Lower lobe of right lung (tissue), 2 donors: ENCODE measurements at regions not wholly inside any gene's neighbourhood (a gene's known extent, or its start where the extent isn't known, plus 50 kb on each side); places are given as distances from the start of the nearest gene placed in this dataset.

Experiments
- ATAC-seq, 2 donors: fragments of 200-7000 bp; cut with Tn5 transposase; one replicate each; pipeline ENCODE4 v1.9.1; 2020 to 2022; ENCODE audit warnings: mild to moderate bottlenecking in 2 of 2, moderate library complexity in 2 of 2
- DNase-seq: peaks from one replicate; pipeline ENCODE4 v3.0.0-alpha.2; 2020
- H3K27ac ChIP-seq: fragments of 200-600 bp; one replicate; pipeline ENCODE4 v1.8.0; 2022
- H3K27me3 ChIP-seq: fragments of 200-600 bp; one replicate; pipeline ENCODE4 v1.8.0; 2022; ENCODE audit warnings: low read depth
- H3K36me3 ChIP-seq: fragments of 200-600 bp; one replicate; pipeline ENCODE4 v1.8.0; 2022; ENCODE audit warnings: mild to moderate bottlenecking
- H3K4me1 ChIP-seq: fragments of 200-600 bp; one replicate; pipeline ENCODE4 v1.8.0; 2022
- H3K4me3 ChIP-seq: fragments of 200-600 bp; one replicate; pipeline ENCODE4 v1.8.0; 2022; ENCODE audit warnings: mild to moderate bottlenecking
- H3K9me3 ChIP-seq: fragments of 200-600 bp; one replicate; pipeline ENCODE4 v1.8.0; 2022
- CTCF ChIP-seq: fragments of 200-600 bp; IDR thresholded peaks from one replicate; pipeline ENCODE4 v1.8.0; 2022; ENCODE audit warnings: antibody characterized with exemption, mild to moderate bottlenecking
- intact Hi-C: fragments of 100-400 bp; cut with DNase I; formaldehyde crosslinking; loops from one replicate; pipeline ENCODE4 v1.11.0; 2022
- donor health status: DM: no; HTN: yes; CAD: no; lungs with severe emphysema.

GRCh38 chr6:125597411-125598253 is 151.8 kb upstream of the HEY2 start:
- intact Hi-C loops = no loop called here
- peak; percentile 88 to 89 for ATAC-seq

DNA sequence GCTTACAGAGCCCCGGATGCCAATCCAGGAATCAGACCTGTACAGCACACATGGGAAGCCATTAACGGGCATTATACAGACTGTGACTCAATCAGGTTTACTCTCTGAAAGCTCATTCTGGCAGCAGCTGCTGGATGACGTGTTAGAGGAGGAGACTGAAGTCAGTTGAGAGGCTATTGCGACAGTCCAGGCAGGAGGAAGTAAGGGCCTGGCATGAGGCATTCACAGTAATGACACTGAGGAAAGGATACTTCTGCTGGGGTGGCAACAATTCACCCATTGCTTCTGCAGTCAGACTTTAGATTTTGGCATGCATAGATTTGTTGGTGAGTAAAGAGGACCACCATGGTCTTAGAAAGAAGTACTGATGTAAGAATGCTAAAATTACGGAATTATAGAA is 151.0 kb upstream of the HEY2 start:
- peaks cover 4% of the 10 kb centered on the region for H3K4me1 ChIP-seq
- TF ChIP-seq CTCF = no peak
- intact Hi-C loops = no loop called here
- H3K36me3 ChIP-seq = no peaks in the 10 kb centered on the region
- DNase-seq (peak; percentile 84), ATAC-seq (peak; percentile 94 to 95)
- H3K4me3 ChIP-seq = no peak overlapping the region
- H3K9me3 ChIP-seq = no peaks in the 10 kb centered on the region
- H3K27me3 ChIP-seq = no peaks in the 10 kb centered on the region
- H3K27ac ChIP-seq = peak overlapping the region; percentile 50

More at GRCh38 chr6:125597411-125598253, 151.8 kb upstream of the HEY2 start:
- H3K9me3 ChIP-seq = no peaks in the 10 kb centered on the region
- no peaks in the 10 kb centered on the region for H3K36me3 ChIP-seq
- no peak for TF ChIP-seq CTCF
- H3K27me3 ChIP-seq = no peaks in the 10 kb centered on the region
- peak; percentile 78 for DNase-seq
- H3K4me3 ChIP-seq = no peak overlapping the region
- peaks cover 4% of the 10 kb centered on the region for H3K4me1 ChIP-seq
- H3K27ac ChIP-seq = peak overlapping the region; percentile 50

- H3K27ac ChIP-seq = no peak overlapping the region
- intact Hi-C loops = no loop called here
- no peaks in the 10 kb centered on the region for H3K27me3 ChIP-seq
- no peak for DNase-seq
- H3K36me3 ChIP-seq = no peaks in the 10 kb centered on the region
- H3K4me3 ChIP-seq = no peak overlapping the region
- ATAC-seq = no peak
- no peaks in the 10 kb centered on the region for H3K9me3 ChIP-seq
- no peak for TF ChIP-seq CTCF
- H3K4me1 ChIP-seq = no peaks in the 10 kb centered on the region
These were observed 145.2 kb upstream of the HEY2 start for GRCh38 chr6:125604257-125604656.

GRCh38 chr6:125611573-125612344 is 137.7 kb upstream of the HEY2 start:
- DNase-seq (no peak), ATAC-seq (peak; percentile 13 to 72)
- TF ChIP-seq CTCF = no peak
- Histone ChIP-seq H3K36me3 (no peaks in the 10 kb centered on the region), H3K27ac (no peak overlapping the region), H3K9me3 (no peaks in the 10 kb centered on the region), H3K4me3 (peak overlapping the region; percentile 10), H3K4me1 (peaks cover 13% of the 10 kb centered on the region), H3K27me3 (no peaks in the 10 kb centered on the region)
- intact Hi-C loops = no loop called here

DNA sequence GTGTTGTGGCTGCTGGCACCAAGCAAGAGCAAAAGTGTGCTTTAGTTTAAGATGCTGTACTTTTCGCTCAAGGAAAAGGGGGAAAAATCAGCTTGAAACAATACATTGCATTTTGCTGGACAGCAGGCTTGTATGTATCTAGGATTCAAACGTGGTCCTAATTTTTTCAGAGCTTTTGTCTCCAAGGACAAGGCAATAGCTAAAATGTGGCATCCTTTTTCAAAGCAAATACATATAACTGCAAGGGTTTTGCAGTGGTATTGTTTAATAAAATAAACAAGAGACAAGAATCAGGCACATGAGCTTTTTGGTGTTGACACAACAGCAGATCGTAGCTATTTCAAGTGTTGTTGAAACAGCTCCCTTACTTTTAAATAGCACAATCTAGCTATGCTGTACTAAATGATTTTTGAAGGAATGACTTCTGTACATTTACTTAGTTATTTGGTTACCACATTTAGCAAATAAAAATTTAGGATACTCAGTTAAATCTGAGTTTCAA is 137.0 kb upstream of the HEY2 start:
- H3K9me3 ChIP-seq = no peaks in the 10 kb centered on the region
- H3K27me3 ChIP-seq = no peaks in the 10 kb centered on the region
- no peaks in the 10 kb centered on the region for H3K36me3 ChIP-seq
- no peak overlapping the region for H3K27ac ChIP-seq
- H3K4me3 ChIP-seq = peak overlapping the region; percentile 10
- peaks cover 13% of the 10 kb centered on the region for H3K4me1 ChIP-seq
- TF ChIP-seq CTCF = no peak
- no peak for DNase-seq
- intact Hi-C loops = no loop called here
- peak in 1 of 2 donors; percentile 51 for ATAC-seq
